GM12878 (cell line): ENCODE measurements at regions not wholly inside any gene's neighbourhood (a gene's known extent, or its start where the extent isn't known, plus 50 kb on each side); places are given as distances from the start of the nearest gene placed in this dataset.

Source experiments
- ATAC-seq: fragments of 200-7000 bp; cut with Tn5 transposase; 3 replicates; pipeline ENCODE4 v1.9.1; 2020; ENCODE audit warnings: mild to moderate bottlenecking, moderate library complexity
- BruUV-seq: library from RNA; stranded (reverse); fragments of 400-500 nt; replicated peaks from 2 replicates; lab custom pipeline; 2021; lab: Mats Ljungman, UMichigan
- CTCF ChIA-PET: fragments of 300-600 bp; sonication (Branson Sonifier 250); formaldehyde crosslinking; extraction: SDS; loops from one replicate; lab custom pipeline; 2021; ENCODE audit warnings: inconsistent platforms; lab: Yijun Ruan, JAX
- POLR2A ChIA-PET: fragments of 350-600 bp; formaldehyde crosslinking; extraction: SDS; loops from one replicate; lab custom pipeline; 2021; ENCODE audit warnings: inconsistent platforms; lab: Charles Lee
- RAD21 ChIA-PET: fragments of 300-600 bp; sonication (Branson Sonifier 250); formaldehyde crosslinking; loops from one replicate; lab custom pipeline; 2023; ENCODE audit warnings: antibody characterized with exemption; ENCODE audit not compliant: unreplicated experiment; lab: Charles Lee
- SMC1A ChIA-PET: fragments of 300-600 bp; sonication (Branson Sonifier 250); formaldehyde crosslinking; loops from one replicate; lab custom pipeline; 2023; ENCODE audit not compliant: unreplicated experiment, uncharacterized antibody; lab: Charles Lee
- DNase-seq: peaks from one replicate; pipeline ENCODE4 v3.0.0-alpha.2; 2011; ENCODE audit warnings: low read depth, low spot score
- FAIRE-seq: peaks from 3 replicates; lab custom pipeline; 2011; peaks lifted over from hg19 to GRCh38; lab: Jason Lieb, UNC
- H2AFZ ChIP-seq: 2 replicates; pipeline ENCODE4 v1.6.0; 2011; ENCODE audit warnings: low read depth, low read length, control low read depth; ENCODE audit not compliant: control insufficient read depth
- H3K27ac ChIP-seq: 2 replicates; pipeline ENCODE4 v1.5.1; 2011; ENCODE audit warnings: control low read depth; ENCODE audit not compliant: control insufficient read depth, insufficient read depth
- H3K27me3 ChIP-seq, 2 experiments: replicated peaks in 1 of 2; 2 replicates each; pipeline versions ENCODE4 v1.6.0 to v1.6.1; 2011; ENCODE audit warnings: low read length in 1 of 2; ENCODE audit not compliant: control insufficient read depth in 2 of 2, insufficient read depth in 2 of 2
- H3K36me3 ChIP-seq, 2 experiments: 2 replicates each; pipeline ENCODE4 v1.5.1; 2011; ENCODE audit warnings: low read length in 1 of 2; ENCODE audit not compliant: control insufficient read depth in 2 of 2, insufficient read depth in 2 of 2
- H3K4me1 ChIP-seq: 2 replicates; pipeline ENCODE4 v1.6.1; 2011; ENCODE audit warnings: mild to moderate bottlenecking, low read length, moderate library complexity, mixed read lengths; ENCODE audit not compliant: control insufficient read depth, insufficient read depth
- H3K4me2 ChIP-seq: 2 replicates; pipeline ENCODE4 v1.6.0; 2011; ENCODE audit warnings: control low read depth; ENCODE audit not compliant: control insufficient read depth, insufficient read depth
- H3K4me3 ChIP-seq: fragments of 200-600 bp; sonication (generic); 2 replicates; pipeline ENCODE4 v1.5.1; 2016
- H3K79me2 ChIP-seq: 2 replicates; pipeline ENCODE4 v1.6.0; 2011; ENCODE audit warnings: low read length; ENCODE audit not compliant: control insufficient read depth, insufficient read depth
- H3K9ac ChIP-seq: 2 replicates; pipeline ENCODE4 v1.8.0; 2011; ENCODE audit warnings: low read length, control low read depth, mixed read lengths; ENCODE audit not compliant: control insufficient read depth, insufficient read depth
- H3K9me3 ChIP-seq: replicated peaks from 3 replicates; pipeline ENCODE4 v1.5.1; 2011; ENCODE audit warnings: mild to moderate bottlenecking, low read length; ENCODE audit not compliant: control insufficient read depth, insufficient read depth
- H4K20me1 ChIP-seq: 2 replicates; pipeline ENCODE4 v1.6.0; 2011; ENCODE audit not compliant: control insufficient read depth, insufficient read depth
- BHLHE40 ChIP-seq, 2 experiments: fragments of 450-650 bp in 1 of 2; IDR thresholded peaks; 2 replicates each; pipeline ENCODE4 v1.6.1; 2011 to 2017; ENCODE audit warnings: low read depth in 2 of 2, borderline replicate concordance in 1 of 2, improper control_type of control experiment in 1 of 2, low read length in 1 of 2, mild to moderate bottlenecking in 1 of 2
- CEBPB ChIP-seq, 2 experiments: fragments of 150-350 bp in 1 of 2; IDR thresholded peaks; 2 replicates each; pipeline ENCODE4 v1.6.1; 2012 to 2014; ENCODE audit warnings: low read depth in 2 of 2, low read length in 2 of 2, borderline replicate concordance in 1 of 2, inconsistent platforms in 1 of 2
- E2F8 ChIP-seq: fragments of 450-650 bp; IDR thresholded peaks from 2 replicates; pipeline ENCODE4 v1.6.1; 2018; ENCODE audit warnings: mild to moderate bottlenecking, low read depth, moderate library complexity; ENCODE audit not compliant: partially characterized antibody
- EED ChIP-seq: sonication (generic); IDR thresholded peaks from 2 replicates; pipeline ENCODE4 v1.6.1; 2016; ENCODE audit warnings: antibody characterized with exemption, low read depth
- GABPA ChIP-seq: IDR thresholded peaks from 2 replicates; pipeline ENCODE4 v1.6.1; 2014; ENCODE audit warnings: antibody characterized with exemption, low read depth, mild to moderate bottlenecking, inconsistent platforms
- HDAC2 ChIP-seq: fragments of 200-600 bp; sonication (generic); IDR thresholded peaks from 2 replicates; pipeline ENCODE4 v1.6.1; 2017
- JUNB ChIP-seq: IDR thresholded peaks from 2 replicates; pipeline ENCODE4 v1.6.1; 2016; ENCODE audit warnings: antibody characterized with exemption, mild to moderate bottlenecking
- KDM1A ChIP-seq: fragments of 200-600 bp; sonication (generic); IDR thresholded peaks from 2 replicates; pipeline ENCODE4 v1.6.1; 2016; ENCODE audit warnings: borderline replicate concordance
- MAX ChIP-seq: IDR thresholded peaks from 2 replicates; pipeline ENCODE4 v1.6.1; 2012; ENCODE audit warnings: low read depth, low read length, improper control_type of control experiment
- MEF2A ChIP-seq: IDR thresholded peaks from 2 replicates; pipeline ENCODE4 v1.6.1; 2011; ENCODE audit warnings: low read depth, mild to moderate bottlenecking, low read length, moderate library complexity; ENCODE audit not compliant: insufficient read depth
- MYB ChIP-seq: fragments of 150-350 bp; IDR thresholded peaks from 2 replicates; pipeline ENCODE4 v1.6.1; 2014; ENCODE audit warnings: mild to moderate bottlenecking, low read depth, low read length, borderline replicate concordance
- NFIC ChIP-seq: IDR thresholded peaks from 2 replicates; pipeline ENCODE4 v1.6.1; 2012; ENCODE audit warnings: low read depth, mild to moderate bottlenecking, inconsistent platforms, low read length, moderate library complexity
- PML ChIP-seq: IDR thresholded peaks from 2 replicates; pipeline ENCODE4 v1.6.1; 2012; ENCODE audit warnings: low read length, inconsistent platforms
- POLR2A ChIP-seq: IDR thresholded peaks from 2 replicates; pipeline ENCODE4 v1.6.1; 2011; ENCODE audit warnings: low read depth, mild to moderate bottlenecking, low read length
- POU2F2 ChIP-seq: IDR thresholded peaks from 3 replicates; pipeline ENCODE4 v1.6.1; 2011; ENCODE audit warnings: low read depth, mild to moderate bottlenecking, low read length, borderline replicate concordance
- SKIL ChIP-seq: fragments of 450-650 bp; IDR thresholded peaks from 2 replicates; pipeline ENCODE4 v1.6.1; 2017; ENCODE audit warnings: mild to moderate bottlenecking, low read depth, inconsistent platforms; ENCODE audit not compliant: poor library complexity, severe bottlenecking
- SPI1 ChIP-seq: IDR thresholded peaks from 2 replicates; pipeline ENCODE4 v1.6.1; 2011; ENCODE audit warnings: low read depth, mild to moderate bottlenecking, low read length, moderate library complexity, borderline replicate concordance; ENCODE audit not compliant: insufficient read depth
- SRF ChIP-seq, 2 experiments: IDR thresholded peaks; 2 replicates each; pipeline ENCODE4 v1.6.1; 2011; ENCODE audit warnings: low read depth in 2 of 2, low read length in 2 of 2, mild to moderate bottlenecking in 1 of 2, moderate library complexity in 1 of 2
- TARDBP ChIP-seq: IDR thresholded peaks from 2 replicates; pipeline ENCODE4 v1.6.1; 2016; ENCODE audit warnings: borderline replicate concordance
- ZNF24 ChIP-seq: fragments of 450-650 bp; IDR thresholded peaks from 2 replicates; pipeline ENCODE4 v1.6.1; 2017; ENCODE audit warnings: antibody characterized with exemption, mild to moderate bottlenecking
- ZNF274 ChIP-seq: IDR thresholded peaks from one replicate; pipeline ENCODE4 v1.8.0; 2011; ENCODE audit not compliant: insufficient read length, insufficient read depth
- WGBS: methylation state at CpG from one replicate; pipeline ENCODE4 v1.1.6; 2016; ENCODE audit warnings: low lambda C conversion rate; ENCODE audit not compliant: insufficient replicate concordance, insufficient coverage; ENCODE audit errors: missing lambda C conversion rate; 5-methylcytosine and 5-hydroxymethylcytosine counted together
- in situ Hi-C: fragments of 300-500 bp; cut with MboI; formaldehyde crosslinking; loops from 9 replicates; pipeline ENCODE4 v1.14.3; 2018; ENCODE audit warnings: mixed read lengths
- intact Hi-C: fragments of 100-400 bp; cut with micrococcal nuclease; formaldehyde crosslinking; loops from one replicate; pipeline ENCODE4 v1.14.2; 2022; ENCODE audit not compliant: unreplicated experiment

- H3K79me2 ChIP-seq: no peaks in the 10 kb centered on the region
- H3K27ac ChIP-seq: no peak overlapping the region
- H3K9me3 ChIP-seq: no peaks in the 10 kb centered on the region
- DNase-seq (no peak), ATAC-seq (peak; percentile 85), FAIRE-seq (no peak)
- H3K4me3 ChIP-seq: no peak overlapping the region
- H3K9ac ChIP-seq: no peak overlapping the region
- ChIA-PET CTCF (no interaction called here), SMC1A (interaction anchor here (0.6 to 1.1 kb wide), 2 partner anchors 68 to 200 kb away, joined by 3 to 4 read pairs; no protein-coding TSS in a partner anchor), RAD21 (no interaction called here), POLR2A (no interaction called here)
- no peaks in the 10 kb centered on the region for H4K20me1 ChIP-seq
- intact Hi-C loops: no loop called here
- no peaks in the 10 kb centered on the region for H3K36me3 ChIP-seq
- in situ Hi-C loops: no loop called here
- peak overlapping the region; percentile 20 for H2AFZ ChIP-seq
- WGBS: 35% methylated on average over 5 of the region's 5 CpGs
- no TSS peak for BruUV-seq
- no peak overlapping the region for H3K4me2 ChIP-seq
- no peaks in the 10 kb centered on the region for H3K27me3 ChIP-seq
- peaks cover 6% of the 10 kb centered on the region; the same call in 1 of the 2 replicates for H3K4me1 ChIP-seq
- TF ChIP-seq SPI1: no peak
- peak in 1 of 2 experiments; percentile 32; a peak in 1 of 4 replicates for TF ChIP-seq SRF (IDR thresholded peaks at IDR 0.05; ENCODE audit: low read depth in 2 of 2, low read length in 2 of 2)
- peak; percentile 60; the same call in 1 of the 2 replicates for TF ChIP-seq GABPA
- peak; percentile 93 for TF ChIP-seq EED
- peak in 1 of 2 experiments; percentile 78; a peak in 1 of 4 replicates for TF ChIP-seq CEBPB (IDR thresholded peaks at IDR 0.05; ENCODE audit: borderline replicate concordance in 1 of 2, low read depth in 2 of 2, low read length in 2 of 2)
- peak; percentile 47; the same call in 1 of the 2 replicates for TF ChIP-seq POLR2A
- TF ChIP-seq SKIL: no peak
- no peak for TF ChIP-seq BHLHE40 (IDR thresholded peaks at IDR 0.05; ENCODE audit: borderline replicate concordance in 1 of 2, low read depth in 2 of 2, low read length in 1 of 2)
- peak; percentile 98 for TF ChIP-seq JUNB
- TF ChIP-seq TARDBP: peak; percentile 86; the same call in 1 of the 2 replicates
- no peak for TF ChIP-seq MAX
- 0 out of 3 replicates have a peak, but pooled peaks have one; percentile 7 for TF ChIP-seq POU2F2
- peak; percentile 90 for TF ChIP-seq NFIC
- TF ChIP-seq MYB: no peak
- TF ChIP-seq PML: peak; percentile 98
- TF ChIP-seq MEF2A: peak; percentile 79
- no peak for TF ChIP-seq ZNF24
- no peak for TF ChIP-seq ZNF274
- no peak for TF ChIP-seq KDM1A
- no peak for TF ChIP-seq E2F8
- TF ChIP-seq HDAC2: no peak
These were observed 124.9 kb upstream of the ARID1B start for GRCh38 chr6:156652231-156652750.
